Activated CD4-positive, alpha-beta T cell treated with anti-CD3 and anti-CD28 coated beads for 48 hours (primary cell): ENCODE measurements at regions not wholly inside any gene's neighbourhood (a gene's known extent, or its start where the extent isn't known, plus 50 kb on each side); places are given as distances from the start of the nearest gene placed in this dataset.
"Not testable (repeated sequence)": the region's sequence is repeated elsewhere in the genome, so short reads cannot be mapped to it uniquely, and the experiment has no call there.

ENCODE experiments used
- DNase-seq: peaks from one replicate; pipeline ENCODE4 v3.0.0-alpha.2; 2020

DNA sequence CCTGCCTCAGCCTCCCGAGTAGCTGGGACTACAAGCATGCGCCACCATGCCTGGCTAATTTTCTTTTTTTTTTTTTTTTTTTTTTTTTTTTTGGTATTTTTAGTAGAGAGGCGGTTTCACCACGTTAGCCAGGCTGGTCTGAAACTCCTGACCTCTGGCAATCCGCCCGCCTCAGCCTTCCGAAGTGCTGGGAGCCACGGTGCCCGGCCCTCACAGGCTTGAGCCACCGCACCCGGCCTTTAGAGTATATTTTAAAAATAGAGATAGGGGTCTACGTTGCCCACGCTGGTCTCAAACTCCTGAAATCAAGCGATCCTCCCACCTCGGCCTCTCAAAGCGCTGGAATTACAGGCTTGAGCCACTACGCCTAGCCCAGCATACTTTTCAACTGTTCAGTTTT, 93.4 kb upstream of the CHD2 start:
- DNase-seq, result no peak

DNA sequence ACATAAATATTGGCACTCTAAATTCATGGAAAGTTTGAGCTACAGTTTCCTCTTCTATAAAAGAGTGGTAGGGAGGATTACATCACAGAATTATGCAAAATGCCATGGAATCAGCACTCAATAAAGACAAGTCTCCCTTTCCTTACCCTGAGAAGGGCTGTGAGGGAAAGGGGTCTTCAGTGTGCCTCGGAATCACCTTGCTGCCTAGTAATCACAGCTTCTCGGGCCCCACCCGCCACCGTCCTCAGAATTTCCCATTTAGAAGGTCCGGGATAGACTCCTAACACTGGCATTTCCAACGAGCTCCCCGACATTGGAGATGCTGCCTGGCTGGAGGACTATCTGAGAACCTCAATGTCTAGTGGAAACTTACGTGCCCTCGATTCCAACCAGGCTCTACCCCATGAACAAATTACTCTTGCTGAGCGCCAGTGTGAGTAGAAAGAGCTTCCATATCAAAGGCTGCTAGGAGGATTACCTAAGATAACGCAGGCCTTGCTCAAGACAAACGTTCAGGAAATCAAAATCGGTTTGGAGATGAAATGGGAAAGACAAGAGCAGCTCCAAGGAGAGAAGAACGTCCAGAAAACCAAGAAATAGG, 92.1 kb upstream of the CHD2 start:
- DNase-seq, result no peak

DNA sequence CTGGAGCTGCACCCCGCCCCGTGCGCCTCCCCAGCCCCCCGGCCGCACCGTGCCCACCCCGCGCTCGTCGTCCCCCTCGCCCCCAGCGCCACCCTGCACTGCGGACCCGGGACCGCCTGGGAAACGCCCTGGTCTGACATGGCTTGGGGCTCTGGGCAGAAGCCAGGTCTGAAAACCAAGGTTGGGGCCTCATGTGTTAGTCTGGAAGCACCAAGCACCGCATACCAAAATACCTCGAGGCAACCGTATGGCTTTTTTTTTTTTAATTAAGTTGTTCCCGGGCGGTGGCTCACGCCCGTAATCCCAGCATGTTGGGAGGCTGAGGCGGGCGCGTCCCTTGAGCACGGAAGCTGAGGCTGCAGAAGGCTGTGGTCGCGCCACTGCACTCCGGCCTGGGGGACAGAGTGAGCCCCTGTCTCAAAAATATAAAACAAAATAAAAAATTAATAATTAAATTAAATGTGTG, 91.5 kb upstream of the CHD2 start:
- DNase-seq, result no peak

DNA sequence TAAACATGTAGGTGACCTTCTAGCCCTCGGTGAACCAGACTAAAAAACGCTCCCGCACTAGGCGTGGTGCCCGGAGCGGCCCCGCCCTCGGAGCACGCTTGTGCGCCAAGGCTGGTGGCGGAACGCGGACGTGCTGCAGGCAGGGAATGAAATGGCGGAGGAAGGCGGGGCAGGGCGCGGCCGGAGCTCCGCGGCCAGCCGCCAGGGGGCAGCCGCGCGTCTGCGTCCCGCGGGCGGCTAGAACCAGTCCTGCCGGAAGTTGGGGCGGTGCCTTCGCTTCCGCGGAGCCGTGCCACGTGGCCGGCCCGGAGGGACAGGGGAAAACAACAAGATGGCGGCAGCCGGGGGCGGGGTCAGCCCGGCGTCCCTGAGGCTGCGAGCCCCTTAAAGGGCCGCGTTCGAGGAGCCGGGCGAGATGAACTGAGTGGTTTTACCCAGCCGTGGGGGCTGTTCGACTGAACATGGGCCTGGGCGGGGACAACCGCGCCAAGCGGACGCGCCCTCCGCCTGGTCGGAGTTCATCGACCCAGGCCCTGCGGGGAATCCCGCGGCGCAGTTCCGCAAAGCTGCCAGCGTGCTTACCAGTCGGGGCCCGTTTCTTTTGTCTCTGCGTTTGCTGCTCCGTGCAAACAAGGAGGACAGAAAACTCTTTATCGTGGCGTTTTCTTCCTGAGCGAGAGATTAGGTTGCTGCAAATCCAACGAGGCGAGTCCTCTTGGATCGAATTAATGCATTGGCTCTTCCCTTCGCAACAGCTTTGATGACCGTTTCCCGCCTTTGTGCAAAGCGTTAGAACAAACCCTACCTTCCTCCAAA, 90.9 kb upstream of the CHD2 start:
- peak; percentile 99 for DNase-seq

DNA sequence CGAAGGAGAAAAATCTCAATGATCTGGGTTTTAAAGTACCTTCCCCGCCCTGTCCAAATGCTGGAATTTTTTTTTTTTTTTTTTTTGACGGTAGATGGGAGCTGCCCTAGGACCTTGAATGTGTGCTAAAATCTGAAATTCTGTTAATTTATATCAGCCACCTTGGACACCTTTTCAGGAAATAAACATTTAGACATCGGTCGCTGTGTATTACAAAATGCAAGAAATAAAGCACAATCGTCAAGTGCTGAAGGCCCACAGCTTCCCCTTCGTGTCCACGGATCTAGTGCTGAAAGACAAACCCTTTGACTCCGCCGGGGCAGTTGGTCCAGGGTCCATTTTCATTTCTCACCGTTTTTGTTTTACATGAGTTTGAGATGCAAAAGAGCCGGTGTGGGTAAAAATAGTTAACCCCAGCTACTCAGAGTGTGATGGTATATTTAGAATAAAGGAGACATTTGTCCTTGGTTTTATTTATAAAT, 90.2 kb upstream of the CHD2 start:
- peak; percentile 56 for DNase-seq

DNA sequence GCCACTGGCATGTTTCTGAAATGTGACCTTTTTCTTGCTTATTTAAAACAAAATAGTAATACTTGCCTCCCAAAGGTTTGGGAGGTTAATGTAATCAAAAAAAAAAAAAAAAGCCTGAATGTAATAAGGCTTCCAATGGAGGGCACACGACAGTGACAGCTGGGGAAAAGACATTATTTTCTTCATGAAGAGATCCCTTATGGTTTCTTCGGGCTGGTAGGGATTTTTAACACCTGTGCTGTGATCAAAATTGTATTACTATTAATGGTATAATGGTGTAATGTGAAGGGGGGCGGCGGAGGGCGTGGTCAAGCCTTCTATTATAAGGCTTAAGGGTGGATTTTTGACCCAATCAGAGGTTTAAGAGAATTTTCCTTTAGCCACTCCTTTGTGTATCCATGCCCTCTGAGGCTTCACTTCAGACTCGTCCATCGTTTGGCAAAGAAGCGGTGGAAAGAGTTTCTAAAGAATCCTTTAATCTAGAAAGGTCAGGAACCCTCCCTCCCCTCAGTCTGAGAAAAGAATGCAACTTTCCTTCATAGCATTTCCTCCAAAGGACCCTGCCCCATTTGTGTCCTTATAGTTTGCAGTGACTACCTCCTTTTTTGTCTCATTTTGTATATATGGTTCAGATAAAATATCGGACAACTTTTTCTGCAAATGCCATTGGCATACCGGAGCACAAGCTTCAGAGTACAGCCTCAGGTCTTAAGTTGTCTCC, 89.5 kb upstream of the CHD2 start:
- DNase-seq, result peak; percentile 64

DNA sequence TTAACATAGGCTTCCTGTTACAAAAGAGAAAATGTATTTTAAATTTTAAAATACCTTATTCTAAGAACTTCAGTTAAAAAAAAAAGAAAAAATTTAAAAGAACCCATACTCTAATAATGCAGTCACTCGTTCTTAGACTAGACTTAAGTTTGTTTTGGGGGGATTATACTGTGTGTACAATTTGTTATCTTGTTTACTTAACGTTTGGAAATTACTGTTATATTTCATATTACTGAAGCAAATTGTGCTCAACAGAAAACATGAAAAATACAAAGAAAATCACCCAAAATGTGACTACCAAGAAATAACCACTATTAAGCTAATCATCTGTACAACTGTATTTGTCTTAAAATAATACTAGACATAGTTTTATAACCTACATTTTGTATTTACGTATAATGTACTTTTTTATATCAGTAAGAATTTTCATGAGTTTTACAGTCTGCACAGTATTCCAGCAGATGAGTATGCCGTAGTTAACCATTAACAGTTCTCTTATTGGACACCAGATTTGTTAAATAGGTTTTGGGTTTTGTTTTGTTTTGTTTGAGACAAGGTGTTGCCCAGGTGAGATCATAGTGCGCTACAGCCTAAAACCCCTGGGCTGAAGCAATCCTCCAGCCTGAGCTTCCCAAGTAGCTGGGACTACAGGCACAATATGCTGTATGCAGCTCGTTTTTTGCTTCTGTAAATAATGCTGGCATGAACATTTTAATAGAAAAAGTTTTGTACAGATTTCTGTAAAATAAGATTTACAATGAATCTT, 88.8 kb upstream of the CHD2 start:
- no peak for DNase-seq

DNA sequence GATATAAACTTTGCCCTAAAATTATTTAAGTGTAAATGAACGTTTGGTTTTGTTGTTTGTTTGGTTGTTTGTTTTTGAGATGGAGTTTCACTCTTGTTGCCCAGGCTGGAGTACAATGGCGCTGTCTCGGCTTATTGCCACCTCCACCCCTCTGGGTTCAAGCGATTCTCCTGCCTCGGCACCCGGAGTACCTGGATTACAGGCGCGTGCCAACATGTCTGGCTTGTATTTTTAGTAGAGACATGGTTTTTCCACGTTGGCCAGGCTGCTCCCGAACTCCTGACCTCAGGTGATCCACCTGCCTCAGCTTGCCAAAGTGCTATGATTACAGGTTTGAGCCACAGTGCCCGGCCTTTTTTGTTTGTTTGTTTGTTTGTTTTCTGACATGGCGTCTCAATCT, 87.9 kb upstream of the CHD2 start:
- DNase-seq, result no peak

DNA sequence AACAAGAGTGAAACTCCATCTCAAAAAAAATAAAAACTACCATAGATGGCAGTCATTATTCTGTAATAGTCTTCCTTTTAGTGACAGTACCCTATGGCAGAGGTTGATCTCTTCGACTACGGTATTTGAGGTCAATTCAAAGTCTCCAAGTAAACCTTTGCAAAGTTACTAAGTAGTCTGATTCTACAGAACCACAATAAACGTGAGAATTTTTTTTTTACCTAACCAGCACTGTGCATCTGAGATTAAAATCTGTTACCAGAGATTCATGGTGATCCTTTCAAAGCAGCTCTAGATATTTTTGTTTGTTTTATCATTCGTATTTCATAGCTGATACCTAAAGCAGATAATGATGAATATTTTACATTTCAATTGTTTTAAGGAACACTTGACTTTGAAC, 86.6 kb upstream of the CHD2 start:
- DNase-seq, result no peak

DNA sequence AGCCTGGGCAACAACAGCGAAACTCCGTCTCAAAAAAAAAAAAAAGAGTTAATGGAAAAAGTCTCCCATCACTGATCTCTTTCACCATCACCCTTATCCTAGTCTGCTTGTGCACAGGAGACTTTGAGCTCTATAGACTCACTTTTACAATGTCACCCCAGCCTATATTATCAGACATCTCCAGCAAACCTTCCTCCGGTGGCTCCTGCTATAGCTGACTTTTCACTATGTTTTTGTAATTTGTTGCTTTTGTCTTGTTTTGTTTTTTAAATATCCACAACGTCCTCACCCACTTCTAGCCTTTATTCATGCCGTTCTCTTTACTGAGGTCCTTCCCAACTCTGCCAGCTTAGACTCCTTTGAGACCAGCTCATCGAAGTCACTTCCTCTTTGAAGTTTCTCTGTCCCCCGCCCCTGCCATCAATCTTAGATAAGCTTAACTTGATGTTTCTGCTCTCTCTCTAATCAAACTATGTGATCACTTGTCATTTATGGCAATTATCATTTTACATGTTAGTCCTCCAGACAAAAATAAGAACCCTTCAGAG, 82.7 kb upstream of the CHD2 start:
- DNase-seq, result no peak

DNA sequence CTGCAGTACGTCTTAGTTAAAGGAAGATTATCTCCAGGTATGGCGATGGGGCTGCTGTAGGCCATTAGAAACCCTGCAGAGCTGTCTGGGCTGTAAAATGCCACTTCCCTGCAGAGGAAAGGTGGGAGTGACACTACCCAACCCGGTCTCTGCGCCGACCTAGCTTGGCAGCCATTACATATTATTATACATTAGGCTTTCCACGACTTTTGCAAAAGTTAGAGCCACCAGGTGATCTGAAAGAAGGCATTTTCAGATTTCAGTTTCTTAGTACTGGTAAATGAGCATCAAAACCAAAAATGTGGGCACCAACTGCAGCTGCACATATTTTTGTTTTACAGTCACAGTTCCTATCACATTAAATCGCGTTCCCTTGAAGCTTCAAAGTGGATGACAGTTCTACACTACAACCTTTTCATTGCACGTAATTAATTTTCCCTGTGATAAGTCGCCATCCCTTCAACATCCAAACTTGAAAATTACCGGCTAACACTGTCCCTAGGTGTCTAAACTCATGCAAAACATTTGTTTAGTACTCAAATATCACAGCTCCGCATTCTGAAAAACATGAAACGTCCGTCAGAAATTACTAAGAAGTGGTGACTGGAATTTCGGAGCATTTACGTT, 81.4 kb upstream of the CHD2 start:
- DNase-seq, result no peak

DNA sequence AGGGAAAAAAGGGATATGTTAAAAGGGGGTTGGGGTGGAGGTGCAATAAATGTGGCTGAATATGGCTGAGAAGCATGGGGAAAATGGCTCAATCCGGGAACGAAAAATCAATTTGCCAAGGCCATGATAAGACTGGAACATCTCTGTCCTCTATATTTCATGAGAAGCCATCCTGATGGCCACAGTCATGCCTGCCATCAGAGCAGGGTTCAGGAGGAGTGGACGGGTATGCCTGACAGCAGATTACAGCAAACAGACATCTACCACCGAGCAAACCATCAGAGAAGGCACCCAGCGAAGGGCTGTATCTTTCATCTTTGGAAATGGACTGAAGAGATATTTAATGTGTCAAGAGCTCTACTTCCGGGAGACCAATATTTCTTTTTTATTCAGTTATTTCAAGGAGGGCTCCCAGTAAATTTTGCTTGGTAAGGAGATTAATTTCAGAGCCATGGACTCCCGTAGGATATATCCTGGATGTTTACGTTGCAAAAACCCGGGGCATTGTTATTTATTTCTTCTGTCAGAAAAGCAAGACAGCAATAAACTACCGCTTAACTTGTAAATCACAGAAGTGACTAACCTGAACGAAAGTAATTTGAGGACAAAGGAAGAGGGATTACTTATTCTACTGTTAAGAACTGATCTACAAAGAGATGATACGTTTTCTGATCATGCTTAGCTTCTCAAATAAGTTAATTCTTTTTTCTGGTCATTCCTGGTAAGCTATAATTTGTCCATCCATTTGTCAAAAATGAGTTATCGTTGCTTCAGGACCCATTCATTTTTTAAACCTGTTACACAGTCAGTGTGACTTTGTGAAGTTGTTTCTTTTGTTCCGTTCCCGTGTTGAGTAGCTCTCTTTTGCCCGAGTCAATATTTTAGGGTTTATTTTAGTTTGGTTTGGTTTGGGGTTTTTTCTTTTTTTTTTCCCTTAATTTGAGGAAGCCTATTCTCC, 80.6 kb upstream of the CHD2 start:
- no peak for DNase-seq

DNA sequence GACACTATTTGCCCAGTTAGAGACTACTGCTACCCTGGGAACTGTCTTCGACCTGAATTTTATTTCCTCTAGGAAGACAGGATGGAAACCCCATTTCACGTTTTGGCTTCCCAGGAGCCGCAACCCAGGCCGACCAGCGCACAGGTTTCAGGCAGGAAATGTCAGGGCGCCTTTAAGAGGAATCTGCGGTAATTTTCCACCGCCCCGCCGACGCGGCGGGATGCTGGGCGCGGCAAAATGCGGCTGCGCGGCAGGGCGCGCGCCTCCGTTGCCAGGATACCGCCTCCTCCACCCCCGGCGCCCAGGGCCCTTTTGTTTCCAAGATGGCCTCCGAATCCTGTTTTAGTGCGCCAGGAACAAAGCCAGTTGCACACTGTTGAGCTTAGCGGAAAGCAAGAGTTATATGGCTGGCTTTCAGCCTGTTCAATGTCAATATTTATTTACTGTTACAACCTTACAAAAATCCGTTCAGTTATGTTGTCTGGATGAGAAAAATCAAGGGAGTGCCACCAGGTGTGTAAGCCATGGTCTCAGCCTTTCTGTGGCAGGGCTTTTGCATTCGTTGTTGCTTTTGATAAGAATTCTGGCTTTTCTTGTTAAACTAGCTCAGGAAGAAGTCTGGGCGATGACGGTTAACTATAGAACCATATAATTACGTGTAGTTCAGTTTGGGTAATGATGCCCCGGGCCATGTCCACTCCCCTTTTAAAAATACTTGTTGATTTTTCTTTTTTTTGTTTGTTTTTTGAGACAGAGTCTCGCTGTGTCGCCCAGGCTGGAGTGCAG, 79.7 kb upstream of the CHD2 start:
- DNase-seq, result peak; percentile 90

DNA sequence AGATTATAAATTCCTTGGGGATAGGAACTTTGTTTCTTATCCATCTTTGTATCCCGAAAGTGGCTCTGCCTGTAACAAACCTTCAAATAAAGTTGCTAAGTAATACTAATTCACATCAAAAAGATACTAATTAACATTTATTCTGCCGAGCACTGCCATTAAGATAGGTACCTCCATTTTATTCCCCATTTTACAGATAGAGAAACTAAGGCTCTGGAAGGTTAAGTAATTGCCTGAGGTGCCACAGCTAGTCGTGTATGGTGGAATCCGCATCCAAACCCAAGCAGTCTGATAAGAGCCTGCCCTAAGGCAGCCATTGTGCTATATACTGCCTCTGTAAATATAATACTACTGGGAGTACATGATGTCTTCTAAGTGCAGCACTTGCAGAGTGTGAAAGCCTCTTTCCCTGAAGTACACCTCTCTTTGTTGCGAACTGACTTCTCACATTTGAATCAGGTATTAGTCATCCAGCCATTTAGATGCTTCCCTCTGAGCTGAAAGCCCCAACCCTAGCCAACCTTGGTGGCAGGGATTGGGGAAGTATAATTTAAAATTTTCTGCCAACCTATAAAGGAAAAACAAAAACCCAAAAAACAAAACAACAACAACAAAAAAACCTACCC, 78.5 kb upstream of the CHD2 start:
- no peak for DNase-seq

DNA sequence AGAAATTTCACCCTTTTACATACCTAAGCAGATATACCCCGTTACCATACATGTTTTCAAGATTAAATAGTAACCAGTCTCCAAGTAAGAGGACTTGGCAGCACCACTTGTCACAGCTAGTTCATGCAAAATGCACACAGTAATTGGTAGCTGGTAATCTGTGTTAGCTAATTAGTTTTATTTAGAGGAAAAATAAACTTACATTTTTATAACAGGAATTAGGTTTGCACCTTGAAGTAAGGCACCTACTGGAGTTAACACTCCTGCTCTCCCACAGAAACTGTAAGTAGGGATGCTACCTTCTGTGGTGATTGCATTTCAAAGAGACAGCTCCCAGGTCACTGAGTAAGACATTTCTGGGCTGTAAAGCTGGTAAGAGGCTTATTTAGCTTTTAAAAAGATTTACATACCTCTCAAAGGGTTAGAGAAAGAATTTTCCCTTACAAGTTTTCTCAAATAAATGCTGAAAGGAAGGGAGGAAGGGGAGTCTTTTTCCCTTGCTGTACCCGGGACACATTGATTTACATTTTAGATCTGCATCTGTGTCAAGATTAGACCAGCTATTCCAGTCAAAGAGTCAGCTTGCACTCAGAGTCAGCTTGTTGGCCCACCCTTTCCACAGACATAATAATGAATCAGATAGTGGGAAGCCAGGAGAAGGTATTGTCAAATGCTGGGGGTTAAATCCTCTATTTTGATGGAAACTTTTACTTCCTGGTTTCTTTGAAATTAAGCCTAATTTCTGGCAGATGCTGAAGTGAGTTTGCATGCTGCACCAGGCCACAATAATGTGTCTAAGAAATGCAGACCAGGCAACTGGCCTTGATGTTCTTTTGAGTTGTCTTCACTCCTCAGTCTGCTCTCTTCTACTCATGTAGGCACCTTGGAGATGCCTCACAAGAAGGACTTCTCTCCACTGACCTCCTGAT, 77.6 kb upstream of the CHD2 start:
- no peak for DNase-seq

DNA sequence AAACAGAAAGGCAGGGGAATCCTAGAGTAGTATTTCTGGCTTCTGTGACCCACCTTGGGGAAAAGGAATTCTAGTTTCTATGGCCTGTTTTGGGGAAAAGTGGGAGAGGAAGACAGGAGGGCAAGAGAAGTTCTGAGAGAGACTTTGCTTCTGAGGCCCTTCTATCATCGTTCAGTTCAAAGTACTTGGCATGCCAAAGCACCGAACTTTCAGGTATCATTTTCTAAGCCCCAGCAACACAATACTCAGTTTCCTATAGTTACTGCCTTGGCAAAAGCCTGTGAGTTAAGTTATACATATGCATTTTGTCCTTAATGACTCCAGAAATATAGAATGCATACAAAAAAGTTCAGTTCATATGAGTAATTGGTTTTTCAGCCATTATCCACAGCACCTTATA, 74.1 kb upstream of the CHD2 start:
- no peak for DNase-seq

DNA sequence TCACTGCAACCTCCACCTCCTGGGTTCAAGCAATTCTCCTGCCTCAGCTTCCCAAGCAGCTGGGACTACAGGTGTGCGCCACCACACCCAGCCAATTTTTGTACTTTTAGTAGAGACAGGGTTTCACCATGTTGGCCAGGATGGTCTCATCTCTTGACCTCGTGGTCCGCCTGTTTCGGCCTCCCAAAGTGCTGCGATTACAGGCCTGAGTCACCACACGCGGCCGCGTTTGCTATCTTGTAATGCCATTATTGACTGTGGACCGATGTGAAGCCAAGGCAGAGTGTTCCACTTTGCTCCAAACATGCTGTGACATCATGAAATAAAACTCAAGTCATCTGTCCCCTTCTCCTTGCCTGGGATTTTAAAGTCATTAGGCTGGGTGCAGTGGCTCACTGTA, 72.1 kb upstream of the CHD2 start:
- DNase-seq, result not testable (repeated sequence)

DNA sequence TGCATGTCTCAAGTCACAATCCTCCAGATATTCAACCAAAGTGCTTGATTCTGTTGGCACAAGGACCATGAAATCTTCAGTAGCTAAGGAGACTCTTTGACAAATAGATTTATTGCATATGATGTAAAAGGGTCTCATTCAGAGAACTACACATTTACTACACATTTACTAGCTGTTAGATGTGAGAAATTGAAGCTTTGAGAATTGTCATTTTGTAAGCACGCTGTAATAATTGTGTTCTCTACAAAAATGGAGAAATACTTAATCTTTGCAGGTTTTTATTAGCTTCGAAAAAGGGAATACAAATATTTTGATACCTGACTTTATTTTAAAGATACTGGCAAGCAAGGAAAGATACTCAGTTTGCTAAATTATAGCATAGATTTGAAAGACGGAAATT, 70.2 kb upstream of the CHD2 start:
- DNase-seq, result no peak

DNA sequence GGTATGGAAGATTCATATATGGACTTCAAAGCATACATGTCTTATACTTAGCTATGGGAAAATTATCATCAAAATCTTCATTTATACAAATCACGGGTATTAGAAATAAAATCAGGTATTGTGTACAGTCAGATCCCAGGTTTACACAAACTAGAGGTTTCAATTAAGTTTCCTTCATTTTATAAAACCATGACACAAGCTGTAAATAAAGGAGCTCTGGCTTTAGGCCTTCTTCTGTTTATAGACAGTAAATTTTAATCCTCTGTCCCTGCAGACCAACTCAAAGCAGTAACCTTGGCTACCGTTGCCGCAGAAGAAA, 68.8 kb upstream of the CHD2 start:
- DNase-seq, result no peak
